Psoas muscle (tissue), 7 donors: ENCODE measurements at regions not wholly inside any gene's neighbourhood (a gene's known extent, or its start where the extent isn't known, plus 50 kb on each side); places are given as distances from the start of the nearest gene placed in this dataset.
A peak's percentile ranks its signal among the peaks of the same experiment; 100 is the strongest.
"Not testable (repeated sequence)": the region's sequence is repeated elsewhere in the genome, so short reads cannot be mapped to it uniquely, and the experiment has no call there.

Source experiments
- ATAC-seq, 4 donors: fragments of 200-7000 bp; cut with Tn5 transposase; one replicate each; pipeline ENCODE4 v1.9.1; 2020; ENCODE audit warnings: moderate library complexity in 3 of 4, mild to moderate bottlenecking in 2 of 4
- DNase-seq, 2 donors: peaks; one replicate each; pipeline ENCODE4 v3.0.0-alpha.2; 2020
- H3K27ac ChIP-seq: fragments of 200-600 bp; one replicate; pipeline ENCODE4 v1.8.0; 2022
- H3K27me3 ChIP-seq, 3 donors: fragments of 200-600 bp in 1 of 3; one replicate each; pipeline versions ENCODE4 v1.6.1 to v1.8.0; 2013 to 2022; ENCODE audit warnings: low read length in 2 of 3, mild to moderate bottlenecking in 2 of 3, moderate library complexity in 1 of 3; ENCODE audit not compliant: insufficient read depth in 3 of 3
- H3K36me3 ChIP-seq, 2 donors: fragments of 200-600 bp in 1 of 2; one replicate each; pipeline versions ENCODE4 v1.6.1 to v1.8.0; 2013 to 2022; ENCODE audit warnings: low read depth in 1 of 2, mild to moderate bottlenecking in 1 of 2, moderate library complexity in 1 of 2; ENCODE audit not compliant: insufficient read depth in 1 of 2
- H3K4me1 ChIP-seq: fragments of 200-600 bp; one replicate; pipeline ENCODE4 v1.8.0; 2022
- H3K4me3 ChIP-seq: fragments of 200-600 bp; one replicate; pipeline ENCODE4 v1.8.0; 2022; ENCODE audit warnings: mild to moderate bottlenecking
- H3K9me3 ChIP-seq: fragments of 200-600 bp; one replicate; pipeline ENCODE4 v1.8.0; 2022
- WGBS, 3 donors: extraction: QIAGEN DNeasy Blood & Tissue Kit; methylation state at CpG; one replicate each; pipeline versions ENCODE4 v1.1.6 to v1.1.7; 2013; 5-methylcytosine and 5-hydroxymethylcytosine counted together
- intact Hi-C, 2 donors: fragments of 100-400 bp; cut with DNase I; formaldehyde crosslinking; loops; one replicate each; pipeline versions ENCODE4 v1.11.0 to v1.14.2; 2022
- donor health status: healthy with polysubstance abuse.
- donor health status: DM: no; HTN: no; CAD: no; lungs with moderate emphysema.
- donor health status: Bipolar disorder and iron deficiency.
- donor health status: healthy.
- donor health status: DM: yes; HTN: yes; CAD: no.
- donor health status: DM: no; HTN: no; CAD: no.
- donor health status: DM: yes; HTN: yes; CAD: no.

- H3K4me3 ChIP-seq, intact Hi-C loops, H3K27ac ChIP-seq, DNase-seq, H3K27me3 ChIP-seq, H3K4me1 ChIP-seq, ATAC-seq, H3K9me3 ChIP-seq, H3K36me3 ChIP-seq: not testable (repeated sequence)
- WGBS, 3 donors: 66 to 77% (median 77%) methylated on average over 9 of the region's 9 CpGs
Measured at GRCh38 chr16:88165040-88165544, 213.9 kb downstream of the BANP start.

- H3K27me3 ChIP-seq, H3K36me3 ChIP-seq, H3K4me3 ChIP-seq, ATAC-seq, H3K4me1 ChIP-seq, DNase-seq, H3K27ac ChIP-seq, H3K9me3 ChIP-seq, intact Hi-C loops: not testable (repeated sequence)
- WGBS, 3 donors: 78 to 86% (median 85%) methylated on average over 14 to 15 of the region's 15 CpGs
Measured at GRCh38 chr16:88165683-88166082, 214.4 kb downstream of the BANP start.

GRCh38 chr16:88166209-88166773 is 215.1 kb downstream of the BANP start:
- H3K27ac ChIP-seq, H3K4me1 ChIP-seq, H3K9me3 ChIP-seq, ATAC-seq, H3K4me3 ChIP-seq, H3K36me3 ChIP-seq, intact Hi-C loops, DNase-seq: not testable (repeated sequence)
- WGBS, 3 donors: 78 to 85% (median 85%) methylated on average over 13 to 16 of the region's 16 CpGs
- peaks cover 0 to 13% (median 5%) of the 10 kb centered on the region in 3 donors for H3K27me3 ChIP-seq

- DNase-seq, H3K36me3 ChIP-seq, intact Hi-C loops, H3K4me1 ChIP-seq, H3K9me3 ChIP-seq, H3K27ac ChIP-seq, H3K4me3 ChIP-seq: not testable (repeated sequence)
- WGBS, 3 donors: 22 to 37% (median 27%) methylated on average over 22 of the region's 22 CpGs
- peaks cover 0 to 28% (median 5%) of the 10 kb centered on the region in 3 donors for H3K27me3 ChIP-seq
- ATAC-seq: peak in 1 of 4 donors; percentile 36
Measured at GRCh38 chr16:88167798-88168556, 214.8 kb upstream of the ZNF469 start.

DNA sequence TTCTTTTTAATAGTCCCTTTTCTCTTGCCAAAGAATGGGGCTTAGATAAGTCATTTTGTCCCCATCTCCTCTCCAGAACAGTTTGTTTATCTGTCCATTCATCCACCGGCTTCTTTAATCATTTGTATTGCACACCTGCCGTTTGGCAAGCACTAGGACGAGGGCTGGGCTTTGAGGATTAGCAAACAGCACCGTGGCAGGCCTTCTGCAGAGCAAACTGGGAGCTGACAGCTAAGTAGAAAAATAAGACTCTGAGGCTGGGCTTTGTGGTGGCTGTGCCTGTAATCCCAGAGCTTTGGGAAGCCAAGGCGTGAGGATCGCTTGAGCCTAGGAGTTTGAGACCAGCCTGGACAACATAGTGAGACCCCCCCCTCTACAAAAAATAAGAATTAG is 214.2 kb upstream of the ZNF469 start:
- H3K4me3 ChIP-seq, intact Hi-C loops, H3K27ac ChIP-seq, H3K36me3 ChIP-seq, H3K9me3 ChIP-seq, DNase-seq, H3K4me1 ChIP-seq, ATAC-seq: not testable (repeated sequence)
- peaks cover 0 to 28% (median 5%) of the 10 kb centered on the region in 3 donors for H3K27me3 ChIP-seq
- WGBS, 3 donors: 46 to 62% (median 49%) methylated on average over 5 to 6 of the region's 6 CpGs

DNA sequence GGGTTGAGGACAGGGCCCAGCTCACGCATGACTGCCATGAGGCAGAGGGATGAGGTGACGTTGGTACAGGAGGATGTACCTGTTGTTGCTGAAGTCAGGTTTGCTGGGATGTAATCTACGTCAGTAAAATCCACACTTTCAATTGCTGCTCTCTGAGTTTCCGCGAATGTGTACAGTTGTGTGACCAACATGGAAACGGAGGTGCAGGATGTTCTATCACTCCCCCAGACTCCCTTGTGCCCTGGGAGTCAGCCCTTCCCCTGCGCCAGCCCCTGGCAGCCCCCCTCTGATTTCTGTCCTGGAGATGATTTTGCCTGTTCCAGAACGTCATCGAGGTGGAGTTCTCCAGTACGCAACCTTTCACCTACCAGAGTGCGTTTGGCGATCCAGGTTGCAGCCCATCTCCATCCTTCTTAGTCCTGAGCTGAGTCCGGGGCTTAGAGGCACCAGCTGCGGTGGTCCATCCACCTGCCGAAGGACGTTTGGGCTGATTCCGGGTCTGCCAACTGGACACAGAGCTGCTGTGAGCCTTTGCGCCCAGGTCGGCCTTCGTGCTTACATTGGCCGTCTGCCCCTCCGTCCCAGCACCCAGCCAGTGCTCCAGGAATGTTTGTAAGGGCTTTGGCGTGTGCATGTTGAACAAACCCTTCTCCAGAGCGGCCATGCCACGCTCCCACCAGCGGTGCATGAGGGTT is 213.5 kb upstream of the ZNF469 start:
- H3K36me3 ChIP-seq, intact Hi-C loops, H3K4me1 ChIP-seq, DNase-seq, H3K4me3 ChIP-seq, H3K27ac ChIP-seq, H3K9me3 ChIP-seq, ATAC-seq: not testable (repeated sequence)
- WGBS, 3 donors: 89 to 90% (median 89%) methylated on average over 25 to 26 of the region's 26 CpGs
- peaks cover 0 to 28% (median 4%) of the 10 kb centered on the region in 3 donors for H3K27me3 ChIP-seq

GRCh38 chr16:88169831-88170165 is 213.0 kb upstream of the ZNF469 start:
- H3K9me3 ChIP-seq, H3K27ac ChIP-seq, intact Hi-C loops, DNase-seq, H3K4me1 ChIP-seq, ATAC-seq, H3K36me3 ChIP-seq, H3K4me3 ChIP-seq: not testable (repeated sequence)
- WGBS, 3 donors: 90 to 93% (median 91%) methylated on average over 8 of the region's 8 CpGs
- peaks cover 0 to 28% (median 3%) of the 10 kb centered on the region in 3 donors for H3K27me3 ChIP-seq
